ENCODE measurements at regions not wholly inside any gene's neighbourhood (a gene's known extent, or its start where the extent isn't known, plus 50 kb on each side); places are given as distances from the start of the nearest gene placed in this dataset.
"Not testable (repeated sequence)": the region's sequence is repeated elsewhere in the genome, so short reads cannot be mapped to it uniquely, and the experiment has no call there.

GRCh38 chr12:76664731-76665130, 99.2 kb upstream of the ZDHHC17 start:
- DNase-seq (ENCODE audit: low read depth in 2 of 2): no peak

GRCh38 chr12:76666290-76666835, 97.6 kb upstream of the ZDHHC17 start:
- no peak for DNase-seq (ENCODE audit: low read depth in 2 of 2)

- DNase-seq (ENCODE audit: low read depth in 2 of 2): no peak
Observed at GRCh38 chr12:76669981-76670380, 93.9 kb upstream of the ZDHHC17 start.

- no peak for DNase-seq (ENCODE audit: low read depth in 2 of 2)
Observed at GRCh38 chr12:76670776-76671175, 93.1 kb upstream of the ZDHHC17 start.

- DNase-seq (ENCODE audit: low read depth in 2 of 2): no peak
Observed at GRCh38 chr12:76674669-76675315, 89.1 kb upstream of the ZDHHC17 start.

- DNase-seq (ENCODE audit: low read depth in 2 of 2): not testable (repeated sequence)
Observed at GRCh38 chr12:76676261-76676660, 87.7 kb upstream of the ZDHHC17 start.

- DNase-seq (ENCODE audit: low read depth in 2 of 2): no peak
Observed at GRCh38 chr12:76678992-76679391, 84.9 kb upstream of the ZDHHC17 start.

- DNase-seq (ENCODE audit: low read depth in 2 of 2): no peak
Observed at GRCh38 chr12:76679778-76680177, 84.1 kb upstream of the ZDHHC17 start.

GRCh38 chr12:76680940-76681339, 83.0 kb upstream of the ZDHHC17 start:
- DNase-seq (ENCODE audit: low read depth in 2 of 2): no peak

GRCh38 chr12:76685246-76685678, 78.7 kb upstream of the ZDHHC17 start:
- no peak for DNase-seq (ENCODE audit: low read depth in 2 of 2)

GRCh38 chr12:76687981-76688380, 75.9 kb upstream of the ZDHHC17 start:
- no peak for DNase-seq (ENCODE audit: low read depth in 2 of 2)

- no peak for DNase-seq (ENCODE audit: low read depth in 2 of 2)
Observed at GRCh38 chr12:76688631-76689030, 75.3 kb upstream of the ZDHHC17 start.

- no peak for DNase-seq (ENCODE audit: low read depth in 2 of 2)
Observed at GRCh38 chr12:76690921-76691700, 72.8 kb upstream of the ZDHHC17 start.

GRCh38 chr12:76692846-76693245, 71.1 kb upstream of the ZDHHC17 start:
- DNase-seq (ENCODE audit: low read depth in 2 of 2): no peak

- DNase-seq (ENCODE audit: low read depth in 2 of 2): no peak
Observed at GRCh38 chr12:76694369-76694768, 69.5 kb upstream of the ZDHHC17 start.

GRCh38 chr12:76696186-76696585, 67.7 kb upstream of the ZDHHC17 start:
- DNase-seq (ENCODE audit: low read depth in 2 of 2): no peak

GRCh38 chr12:76697849-76698248, 66.1 kb upstream of the ZDHHC17 start:
- DNase-seq (ENCODE audit: low read depth in 2 of 2): no peak

GRCh38 chr12:76698316-76698715, 65.6 kb upstream of the ZDHHC17 start:
- no peak for DNase-seq (ENCODE audit: low read depth in 2 of 2)

GRCh38 chr12:76698966-76699365, 64.9 kb upstream of the ZDHHC17 start:
- no peak for DNase-seq (ENCODE audit: low read depth in 2 of 2)

GRCh38 chr12:76701690-76702089, 62.2 kb upstream of the ZDHHC17 start:
- no peak for DNase-seq (ENCODE audit: low read depth in 2 of 2)

GRCh38 chr12:76702946-76703345, 61.0 kb upstream of the ZDHHC17 start:
- no peak for DNase-seq (ENCODE audit: low read depth in 2 of 2)

- no peak for DNase-seq (ENCODE audit: low read depth in 2 of 2)
Observed at GRCh38 chr12:76704693-76705092, 59.2 kb upstream of the ZDHHC17 start.

- DNase-seq (ENCODE audit: low read depth in 2 of 2): no peak
Observed at GRCh38 chr12:76706101-76706500, 57.8 kb upstream of the ZDHHC17 start.
